ENCODE measurements at regions not wholly inside any gene's neighbourhood (a gene's known extent, or its start where the extent isn't known, plus 50 kb on each side); places are given as distances from the start of the nearest gene placed in this dataset.

DNA sequence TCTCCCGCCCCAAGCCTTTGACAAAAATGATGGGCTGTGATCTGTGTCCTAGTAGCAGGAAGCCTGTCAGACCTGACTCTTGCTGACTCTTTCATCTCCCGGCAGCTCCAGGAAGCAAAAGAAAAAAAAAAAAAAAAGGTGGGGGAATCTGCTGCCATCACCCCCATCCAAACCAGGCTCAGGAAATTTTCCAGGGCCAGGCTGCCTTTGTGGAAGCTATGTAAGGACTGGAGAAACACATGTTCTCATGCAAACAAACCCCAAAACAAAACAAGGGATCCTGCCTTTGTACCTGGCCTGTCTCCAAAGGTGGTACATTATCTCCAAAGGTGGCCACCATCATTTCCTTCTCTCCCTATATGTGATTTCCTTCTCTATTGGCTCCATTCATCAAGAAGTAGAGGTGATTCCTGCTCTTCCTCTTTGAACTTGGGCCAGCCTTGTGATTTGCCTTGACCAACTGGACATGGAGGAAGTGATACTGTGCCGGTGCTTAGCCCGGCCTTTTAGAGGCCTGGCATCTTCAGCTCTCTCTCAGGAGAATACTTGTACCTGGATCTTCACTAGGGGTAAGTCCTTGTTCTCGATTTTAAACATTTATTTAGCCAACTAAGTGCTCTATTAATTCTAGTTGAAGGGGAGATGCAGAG is 192.2 kb upstream of the SVIL start:
- no peak for TF ChIP-seq EZH2 (IDR thresholded peaks at IDR 0.05; ENCODE audit: insufficient read depth, poor library complexity, severe bottlenecking)
- no peak for TF ChIP-seq EZH2phosphoT487 (IDR thresholded peaks at IDR 0.05; ENCODE audit: insufficient read depth, low read depth)
- no peaks in the 10 kb centered on the region for H3K4me1 ChIP-seq (ENCODE audit: insufficient read depth)
- WGBS, 2 experiments (ENCODE audit: low coverage in 1 of 2, low lambda C conversion rate in 2 of 2, missing lambda C conversion rate in 2 of 2) = 61 to 71% methylated on average over 5 of the region's 5 CpGs
- no peaks in the 10 kb centered on the region for H3K79me2 ChIP-seq (ENCODE audit: insufficient read depth)
- H3K9me3 ChIP-seq (ENCODE audit: low read depth) = no peaks in the 10 kb centered on the region
- no peak overlapping the region for H3K27ac ChIP-seq
- in situ Hi-C loops (cut with MboI) = no loop called here
- H3K27me3 ChIP-seq (replicated peaks; ENCODE audit: insufficient read depth) = peaks cover 40% of the 10 kb centered on the region
- no peak overlapping the region for H3K4me3 ChIP-seq
- H3F3A ChIP-seq (ENCODE audit: insufficient read depth) = no peaks in the 10 kb centered on the region
- no peak overlapping the region for H3K9ac ChIP-seq
- H4K20me1 ChIP-seq (ENCODE audit: insufficient read depth) = no peaks in the 10 kb centered on the region
- H3K9me2 ChIP-seq (ENCODE audit: insufficient read depth) = no peaks in the 10 kb centered on the region
- H2AFZ ChIP-seq = no peak overlapping the region
- no peaks in the 10 kb centered on the region for H3K36me3 ChIP-seq (ENCODE audit: low read depth)
- no peak for DNase-seq
- no peak overlapping the region for H3K4me2 ChIP-seq (ENCODE audit: unreplicated experiment)

DNA sequence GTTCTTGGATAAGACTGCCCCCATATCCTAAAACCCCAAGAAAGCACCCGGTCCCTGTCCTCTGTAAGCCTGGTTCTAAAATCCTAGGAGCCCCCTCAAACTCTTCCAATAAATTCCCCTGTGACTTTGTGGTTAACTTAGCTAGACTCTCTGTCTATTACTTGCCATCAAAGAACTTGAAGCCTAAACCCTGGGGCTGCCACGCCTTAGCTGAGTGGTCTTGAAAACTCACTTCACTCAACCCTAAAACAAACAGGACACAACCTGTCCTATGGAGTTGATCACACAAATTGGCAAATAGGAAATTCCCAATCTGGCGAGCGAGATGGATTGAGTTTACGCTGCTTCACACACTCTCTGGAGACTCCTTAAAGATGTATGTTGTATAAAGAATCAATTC is 191.4 kb upstream of the SVIL start:
- H4K20me1 ChIP-seq (ENCODE audit: insufficient read depth) = no peaks in the 10 kb centered on the region
- H2AFZ ChIP-seq = no peak overlapping the region
- no peaks in the 10 kb centered on the region for H3K79me2 ChIP-seq (ENCODE audit: insufficient read depth)
- 0 out of 2 replicates have a peak, but pooled peaks cover 2% of the 10 kb centered on the region for H3K4me1 ChIP-seq (ENCODE audit: insufficient read depth)
- 87 to 89% methylated on average over 5 of the region's 5 CpGs for WGBS, 2 experiments (ENCODE audit: low coverage in 1 of 2, low lambda C conversion rate in 2 of 2, missing lambda C conversion rate in 2 of 2)
- TF ChIP-seq EZH2 (IDR thresholded peaks at IDR 0.05; ENCODE audit: insufficient read depth, poor library complexity, severe bottlenecking) = no peak
- no peak for TF ChIP-seq EZH2phosphoT487 (IDR thresholded peaks at IDR 0.05; ENCODE audit: insufficient read depth, low read depth)
- no peak overlapping the region for H3K27ac ChIP-seq
- no peak for DNase-seq
- no peaks in the 10 kb centered on the region for H3K9me3 ChIP-seq (ENCODE audit: low read depth)
- no peak overlapping the region for H3K4me2 ChIP-seq (ENCODE audit: unreplicated experiment)
- H3K9ac ChIP-seq = no peak overlapping the region
- no peaks in the 10 kb centered on the region for H3K9me2 ChIP-seq (ENCODE audit: insufficient read depth)
- H3F3A ChIP-seq (ENCODE audit: insufficient read depth) = no peaks in the 10 kb centered on the region
- H3K36me3 ChIP-seq (ENCODE audit: low read depth) = no peaks in the 10 kb centered on the region
- no peak overlapping the region for H3K4me3 ChIP-seq
- H3K27me3 ChIP-seq (replicated peaks; ENCODE audit: insufficient read depth) = peaks cover 47% of the 10 kb centered on the region
- in situ Hi-C loops (cut with MboI) = no loop called here

DNA sequence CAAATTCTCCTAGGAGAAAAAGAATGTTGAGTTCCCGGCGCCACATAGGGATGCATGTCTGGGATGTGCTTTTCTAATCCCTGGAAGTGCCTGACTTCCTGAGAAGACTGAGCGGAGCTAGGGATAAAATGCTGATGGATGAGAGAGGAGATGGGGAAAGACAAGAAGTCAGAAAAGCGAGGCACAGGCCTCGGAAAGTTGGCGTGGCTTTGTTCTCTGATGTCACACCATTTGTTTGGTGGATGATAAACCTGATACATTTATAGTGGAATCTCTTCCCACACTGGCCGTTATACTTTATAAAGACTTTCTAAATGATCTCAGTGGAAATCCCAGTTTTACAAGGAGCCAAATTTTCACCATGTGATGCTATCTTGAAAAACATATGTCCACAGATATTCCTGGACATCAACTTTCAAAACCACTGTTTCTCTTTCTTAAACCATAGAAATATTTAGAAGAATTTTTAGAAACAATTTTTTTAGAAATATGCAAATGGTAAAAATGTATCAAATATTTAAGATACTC is 188.8 kb upstream of the SVIL start:
- peaks cover 65% of the 10 kb centered on the region for H3K27me3 ChIP-seq (replicated peaks; ENCODE audit: insufficient read depth)
- no peaks in the 10 kb centered on the region for H4K20me1 ChIP-seq (ENCODE audit: insufficient read depth)
- TF ChIP-seq EZH2 (IDR thresholded peaks at IDR 0.05; ENCODE audit: insufficient read depth, poor library complexity, severe bottlenecking) (no peak), EZH2phosphoT487 (IDR thresholded peaks at IDR 0.05; ENCODE audit: insufficient read depth, low read depth) (no peak)
- H3K4me3 ChIP-seq = no peak overlapping the region
- in situ Hi-C loops (cut with MboI) = no loop called here
- WGBS, 2 experiments (ENCODE audit: low coverage in 1 of 2, low lambda C conversion rate in 2 of 2, missing lambda C conversion rate in 2 of 2) = 33% methylated on average over 7 of the region's 7 CpGs
- no peaks in the 10 kb centered on the region for H3K36me3 ChIP-seq (ENCODE audit: low read depth)
- H3K27ac ChIP-seq = no peak overlapping the region
- H3K9ac ChIP-seq = no peak overlapping the region
- H3K4me1 ChIP-seq (ENCODE audit: insufficient read depth) = 0 out of 2 replicates have a peak, but pooled peaks cover 8% of the 10 kb centered on the region
- DNase-seq = no peak
- H3F3A ChIP-seq (ENCODE audit: insufficient read depth) = no peaks in the 10 kb centered on the region
- no peaks in the 10 kb centered on the region for H3K9me3 ChIP-seq (ENCODE audit: low read depth)
- H3K4me2 ChIP-seq (ENCODE audit: unreplicated experiment) = no peak overlapping the region
- H3K79me2 ChIP-seq (ENCODE audit: insufficient read depth) = no peaks in the 10 kb centered on the region
- no peak overlapping the region for H2AFZ ChIP-seq
- H3K9me2 ChIP-seq (ENCODE audit: insufficient read depth) = no peaks in the 10 kb centered on the region

DNA sequence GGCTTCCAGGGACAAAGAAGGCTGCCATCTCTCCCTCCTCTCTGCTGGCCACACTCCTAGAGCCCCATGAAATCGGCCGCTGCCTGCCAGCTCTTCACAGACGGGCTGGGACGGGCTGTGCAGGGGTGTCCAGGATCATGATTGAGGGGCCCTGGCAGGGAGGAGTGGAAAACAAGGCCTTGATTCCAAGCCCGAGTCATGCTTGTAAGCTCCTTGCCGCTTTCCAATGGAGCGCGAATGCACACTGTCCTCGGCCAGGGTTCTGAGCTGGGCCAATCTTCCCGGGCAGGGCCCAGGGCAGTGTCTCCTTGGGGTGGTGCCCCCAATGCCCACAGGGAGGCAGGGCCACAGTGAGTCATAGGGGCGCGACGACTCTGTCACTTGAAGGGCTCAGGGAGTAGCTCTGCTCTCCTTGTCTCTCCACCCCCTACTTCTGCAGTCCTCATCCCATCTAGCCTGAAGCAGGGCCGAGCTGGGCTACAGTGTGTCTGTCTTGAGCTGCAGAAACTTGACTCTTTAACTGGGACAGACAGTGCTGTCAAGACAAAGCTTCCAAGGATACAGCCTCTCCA is 186.2 kb upstream of the SVIL start:
- H3K9ac ChIP-seq = no peak overlapping the region
- 0 out of 2 replicates have a peak, but pooled peaks cover 8% of the 10 kb centered on the region for H3K4me1 ChIP-seq (ENCODE audit: insufficient read depth)
- in situ Hi-C loops (cut with MboI) = no loop called here
- H3K36me3 ChIP-seq (ENCODE audit: low read depth) = no peaks in the 10 kb centered on the region
- H3K9me2 ChIP-seq (ENCODE audit: insufficient read depth) = no peaks in the 10 kb centered on the region
- H3K27me3 ChIP-seq (replicated peaks; ENCODE audit: insufficient read depth) = peaks cover 68% of the 10 kb centered on the region
- H3K9me3 ChIP-seq (ENCODE audit: low read depth) = no peaks in the 10 kb centered on the region
- no peaks in the 10 kb centered on the region for H3F3A ChIP-seq (ENCODE audit: insufficient read depth)
- H3K4me2 ChIP-seq (ENCODE audit: unreplicated experiment) = no peak overlapping the region
- WGBS, 2 experiments (ENCODE audit: low coverage in 1 of 2, low lambda C conversion rate in 2 of 2, missing lambda C conversion rate in 2 of 2) = 17 to 22% methylated on average over 14 of the region's 14 CpGs
- no peak overlapping the region for H2AFZ ChIP-seq
- H4K20me1 ChIP-seq (ENCODE audit: insufficient read depth) = no peaks in the 10 kb centered on the region
- peak; percentile 9 for DNase-seq
- no peak overlapping the region for H3K4me3 ChIP-seq
- H3K79me2 ChIP-seq (ENCODE audit: insufficient read depth) = no peaks in the 10 kb centered on the region
- no peak for TF ChIP-seq EZH2phosphoT487 (IDR thresholded peaks at IDR 0.05; ENCODE audit: insufficient read depth, low read depth)
- no peak for TF ChIP-seq EZH2 (IDR thresholded peaks at IDR 0.05; ENCODE audit: insufficient read depth, poor library complexity, severe bottlenecking)
- no peak overlapping the region for H3K27ac ChIP-seq

Data from GM23248 (cell line).